GM20000 (cell line): ENCODE measurements at regions not wholly inside any gene's neighbourhood (a gene's known extent, or its start where the extent isn't known, plus 50 kb on each side); places are given as distances from the start of the nearest gene placed in this dataset.

Experiments used
- DNase-seq: peaks from one replicate; pipeline ENCODE4 v3.0.0; 2012; ENCODE audit warnings: low spot score
- CTCF ChIP-seq: IDR thresholded peaks from 2 replicates; pipeline ENCODE4 v1.5.1; 2012; ENCODE audit warnings: mild to moderate bottlenecking, control low read depth; ENCODE audit errors: extremely low read depth, missing control alignments

GRCh38 chr2:238666543-238666942, 181.3 kb upstream of the TWIST2 start:
- no peak for DNase-seq
- no peak for TF ChIP-seq CTCF

GRCh38 chr2:238667008-238667407, 180.9 kb upstream of the TWIST2 start:
- no peak for TF ChIP-seq CTCF
- DNase-seq = no peak

GRCh38 chr2:238667639-238668038, 180.2 kb upstream of the TWIST2 start:
- DNase-seq = no peak
- TF ChIP-seq CTCF = no peak

GRCh38 chr2:238668426-238668825, 179.5 kb upstream of the TWIST2 start:
- no peak for DNase-seq
- TF ChIP-seq CTCF = no peak

GRCh38 chr2:238669046-238669445, 178.8 kb upstream of the TWIST2 start:
- no peak for TF ChIP-seq CTCF
- no peak for DNase-seq

- no peak for DNase-seq
- no peak for TF ChIP-seq CTCF
Measured at GRCh38 chr2:238669581-238670080, 178.3 kb upstream of the TWIST2 start.

GRCh38 chr2:238670111-238670585, 177.7 kb upstream of the TWIST2 start:
- DNase-seq = no peak

More at GRCh38 chr2:238670111-238670585, 177.7 kb upstream of the TWIST2 start:
- TF ChIP-seq CTCF = no peak
